HEK293 (cell line): ENCODE measurements at regions not wholly inside any gene's neighbourhood (a gene's known extent, or its start where the extent isn't known, plus 50 kb on each side); places are given as distances from the start of the nearest gene placed in this dataset.

Experiments
- CTCF ChIA-PET: fragments of 350-600 bp; formaldehyde crosslinking; extraction: SDS; loops from one replicate; lab custom pipeline; 2021; ENCODE audit warnings: antibody characterized with exemption; lab: Yijun Ruan, JAX
- POLR2A ChIA-PET: fragments of 300-600 bp; formaldehyde crosslinking; extraction: SDS; loops from one replicate; lab custom pipeline; 2020; ENCODE audit warnings: antibody characterized with exemption, inconsistent platforms; lab: Yijun Ruan, JAX
- H3K27ac ChIP-seq: fragments of 200-500 bp; sonication (Bioruptor generic); 2 replicates; pipeline ENCODE4 v1.5.1; 2014; ENCODE audit warnings: low read depth, low read length, control low read depth, inconsistent platforms; ENCODE audit errors: extremely low read depth
- H3K36me3 ChIP-seq, 2 experiments: fragments of 200-500 bp in 1 of 2; sonication (Bioruptor generic) in 1 of 2; 1 replicate in 1 of 2; 2 replicates in 1 of 2; pipeline ENCODE4 v1.5.1; 2014 to 2017; ENCODE audit warnings: inconsistent platforms in 2 of 2, low read length in 2 of 2; ENCODE audit not compliant: control insufficient read depth in 2 of 2, insufficient read depth in 1 of 2
- H3K4me1 ChIP-seq: fragments of 200-500 bp; sonication (Bioruptor generic); 2 replicates; pipeline ENCODE4 v1.5.1; 2014; ENCODE audit warnings: mild to moderate bottlenecking, low read length, inconsistent platforms; ENCODE audit not compliant: control insufficient read depth, insufficient read depth
- H3K4me3 ChIP-seq: 2 replicates; pipeline ENCODE4 v1.5.1; 2011; ENCODE audit warnings: low read depth, mild to moderate bottlenecking, control low read depth, low read length, moderate library complexity
- H3K9me3 ChIP-seq: fragments of 200-500 bp; sonication (Bioruptor generic); 2 replicates; pipeline ENCODE4 v1.5.1; 2014; ENCODE audit warnings: low read depth, low read length, inconsistent platforms; ENCODE audit not compliant: control insufficient read depth, insufficient read depth
- INSM2 ChIP-seq: fragments of 450-650 bp; formaldehyde crosslinking; IDR thresholded peaks from 2 replicates; pipeline ENCODE4 v1.5.1; 2016; ENCODE audit warnings: missing biosample characterization, missing genetic modification characterization
- PATZ1 ChIP-seq: fragments of 450-650 bp; formaldehyde crosslinking; IDR thresholded peaks from 2 replicates; pipeline ENCODE4 v1.5.1; 2016; ENCODE audit warnings: missing biosample characterization, missing genetic modification characterization
- SALL2 ChIP-seq: fragments of 450-650 bp; formaldehyde crosslinking; IDR thresholded peaks from 2 replicates; pipeline ENCODE4 v1.5.0; 2017; ENCODE audit warnings: missing biosample characterization, mild to moderate bottlenecking, missing genetic modification characterization, borderline replicate concordance
- SETDB1 ChIP-seq: IDR thresholded peaks from one replicate; pipeline ENCODE4 v1.6.1; 2017; ENCODE audit warnings: mild to moderate bottlenecking, low read length, moderate library complexity, mixed read lengths; ENCODE audit not compliant: insufficient read length
- TRIM28 ChIP-seq: IDR thresholded peaks from 2 replicates; pipeline ENCODE4 v1.6.1; 2011; ENCODE audit warnings: low read length, control low read depth, borderline replicate concordance
- TSHZ1 ChIP-seq: fragments of 450-650 bp; formaldehyde crosslinking; IDR thresholded peaks from 2 replicates; pipeline ENCODE4 v1.5.1; 2016; ENCODE audit warnings: missing biosample characterization, missing genetic modification characterization, borderline replicate concordance
- ZBTB26 ChIP-seq: fragments of 450-650 bp; formaldehyde crosslinking; optimal IDR thresholded peaks from 2 replicates; pipeline ENCODE3; 2016; ENCODE audit warnings: missing biosample characterization, mild to moderate bottlenecking, missing genetic modification characterization
- ZFP69B ChIP-seq: fragments of 450-650 bp; formaldehyde crosslinking; IDR thresholded peaks from 2 replicates; pipeline ENCODE4 v1.5.1; 2016; ENCODE audit warnings: missing biosample characterization, missing genetic modification characterization
- ZNF248 ChIP-seq: fragments of 450-650 bp; formaldehyde crosslinking; IDR thresholded peaks from 2 replicates; pipeline ENCODE4 v1.5.1; 2017; ENCODE audit warnings: missing biosample characterization, missing genetic modification characterization
- ZNF350 ChIP-seq: fragments of 450-650 bp; formaldehyde crosslinking; IDR thresholded peaks from 2 replicates; pipeline ENCODE4 v1.5.0; 2017; ENCODE audit warnings: missing biosample characterization, mild to moderate bottlenecking, missing genetic modification characterization
- ZNF510 ChIP-seq: fragments of 450-650 bp; formaldehyde crosslinking; IDR thresholded peaks from 2 replicates; pipeline ENCODE4 v1.5.1; 2018; ENCODE audit warnings: mild to moderate bottlenecking, missing genetic modification characterization, missing biosample characterization; ENCODE audit not compliant: insufficient replicate concordance
- ZNF521 ChIP-seq: fragments of 450-650 bp; formaldehyde crosslinking; IDR thresholded peaks from 2 replicates; pipeline ENCODE4 v1.5.1; 2017; ENCODE audit warnings: missing biosample characterization, mild to moderate bottlenecking, missing genetic modification characterization
- ZNF529 ChIP-seq: fragments of 450-650 bp; formaldehyde crosslinking; IDR thresholded peaks from 2 replicates; pipeline ENCODE4 v1.5.1; 2017; ENCODE audit warnings: missing genetic modification characterization, missing biosample characterization; ENCODE audit not compliant: insufficient replicate concordance
- ZNF544 ChIP-seq: fragments of 450-650 bp; formaldehyde crosslinking; IDR thresholded peaks from 2 replicates; pipeline ENCODE4 v1.5.0; 2017; ENCODE audit warnings: missing biosample characterization, missing genetic modification characterization
- ZNF549 ChIP-seq: fragments of 450-650 bp; IDR thresholded peaks from 2 replicates; pipeline ENCODE4 v1.5.1; 2018; ENCODE audit warnings: missing biosample characterization, missing genetic modification characterization, mild to moderate bottlenecking, inconsistent platforms, moderate library complexity
- ZNF658 ChIP-seq: fragments of 450-650 bp; formaldehyde crosslinking; IDR thresholded peaks from 2 replicates; pipeline ENCODE4; 2016; ENCODE audit warnings: missing biosample characterization, missing genetic modification characterization
- ZNF747 ChIP-seq: fragments of 450-650 bp; formaldehyde crosslinking; IDR thresholded peaks from 2 replicates; pipeline ENCODE4 v1.5.1; 2016; ENCODE audit warnings: missing biosample characterization, missing genetic modification characterization
- ZNF76 ChIP-seq: fragments of 450-650 bp; formaldehyde crosslinking; IDR thresholded peaks from 2 replicates; pipeline ENCODE4; 2016; ENCODE audit warnings: low read depth, missing biosample characterization, missing genetic modification characterization, borderline replicate concordance

- TF ChIP-seq ZNF510 (tag by site-specific recombination) (peak; percentile 63), ZNF350 (tag by site-specific recombination) (no peak), ZNF529 (tag by site-specific recombination) (peak; percentile 40), ZNF521 (no peak), ZNF549 (tag by site-specific recombination) (0 out of 2 replicates have a peak, but pooled peaks have one; percentile 6), SETDB1 (peak; percentile 95), TRIM28 (0 out of 2 replicates have a peak, but pooled peaks have one; percentile 91)
Observed at GRCh38 chr15:95693917-95694316, 636.6 kb upstream of the NR2F2 start (continued).

GRCh38 chr15:95698230-95698629 lies 632.3 kb upstream of the NR2F2 start:
- CTCF ChIA-PET: no interaction called here
- TF ChIP-seq SALL2 (tag by site-specific recombination) (no peak), ZNF747 (tag by site-specific recombination) (no peak), ZNF76 (tag by site-specific recombination) (no peak), ZNF544 (tag by site-specific recombination) (no peak), ZNF248 (no peak), ZBTB26 (tag by site-specific recombination) (no peak), PATZ1 (no peak), ZFP69B (tag by site-specific recombination) (no peak), INSM2 (tag by site-specific recombination) (no peak), TSHZ1 (tag by site-specific recombination) (no peak), ZNF658 (tag by site-specific recombination) (no peak)
- Histone ChIP-seq H3K4me3 (no peak overlapping the region), H3K36me3 (no peaks in the 10 kb centered on the region), H3K9me3 (no peaks in the 10 kb centered on the region), H3K27ac (no peak overlapping the region), H3K4me1 (no peaks in the 10 kb centered on the region)
- POLR2A ChIA-PET: no interaction called here
